ENCODE measurements at regions not wholly inside any gene's neighbourhood (a gene's known extent, or its start where the extent isn't known, plus 50 kb on each side); places are given as distances from the start of the nearest gene placed in this dataset.

DNA sequence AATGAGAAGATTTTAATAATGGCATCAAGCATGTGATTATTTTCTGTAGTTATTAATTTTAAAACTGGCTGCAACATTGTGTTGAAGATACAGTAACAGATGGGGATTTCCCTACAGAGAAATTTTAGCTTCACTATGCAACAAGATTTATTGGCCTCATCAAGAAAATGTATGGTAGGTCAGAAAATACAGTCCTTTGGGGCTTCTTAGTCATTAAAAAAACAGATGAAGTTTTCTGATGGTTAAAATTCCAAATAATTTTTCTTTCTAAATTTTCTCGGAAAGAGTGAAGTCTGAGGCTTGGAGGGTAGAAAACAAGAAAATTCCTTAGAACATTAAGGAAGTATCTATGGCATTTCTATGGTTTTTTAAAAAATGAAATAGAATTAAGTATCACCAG, 1790.8 kb upstream of the PCDH20 start:
- no peak for DNase-seq

DNA sequence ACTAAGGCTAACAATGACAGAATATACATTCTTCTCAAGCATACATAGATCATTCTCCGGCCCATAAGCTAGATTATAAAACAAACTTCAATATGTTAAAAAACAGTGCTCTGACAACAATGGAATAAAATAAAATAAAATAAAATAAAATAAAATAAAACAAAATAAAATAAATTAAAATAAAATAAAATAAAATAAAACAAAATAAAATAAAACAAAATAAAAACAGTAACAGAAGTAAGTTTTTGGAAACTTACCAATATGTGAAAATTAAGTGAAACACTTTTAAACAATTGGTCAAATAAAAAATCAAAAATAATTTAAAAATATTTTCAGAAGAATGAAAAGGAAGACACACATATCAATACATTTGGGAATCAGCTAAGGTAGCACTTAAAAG, 1785.8 kb upstream of the PCDH20 start:
- DNase-seq: no peak

DNA sequence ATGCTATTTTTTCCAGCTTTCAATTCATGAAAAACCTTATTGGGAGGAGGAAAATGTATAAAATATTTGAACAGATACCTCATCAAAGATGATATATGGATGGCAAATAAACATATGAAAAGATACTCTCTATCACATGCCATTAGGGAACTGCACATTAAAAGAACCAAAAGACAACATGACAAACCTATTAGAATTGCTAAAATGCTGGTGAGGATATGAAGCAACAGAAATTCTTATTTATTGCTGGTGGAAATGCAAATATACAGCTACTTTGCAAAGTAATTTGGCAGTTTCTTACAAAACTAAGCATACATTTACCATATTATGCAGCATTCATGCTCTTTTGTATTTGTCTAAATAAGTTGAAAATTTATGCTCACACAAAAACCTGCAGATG, 1783.9 kb upstream of the PCDH20 start:
- no peak for DNase-seq

DNA sequence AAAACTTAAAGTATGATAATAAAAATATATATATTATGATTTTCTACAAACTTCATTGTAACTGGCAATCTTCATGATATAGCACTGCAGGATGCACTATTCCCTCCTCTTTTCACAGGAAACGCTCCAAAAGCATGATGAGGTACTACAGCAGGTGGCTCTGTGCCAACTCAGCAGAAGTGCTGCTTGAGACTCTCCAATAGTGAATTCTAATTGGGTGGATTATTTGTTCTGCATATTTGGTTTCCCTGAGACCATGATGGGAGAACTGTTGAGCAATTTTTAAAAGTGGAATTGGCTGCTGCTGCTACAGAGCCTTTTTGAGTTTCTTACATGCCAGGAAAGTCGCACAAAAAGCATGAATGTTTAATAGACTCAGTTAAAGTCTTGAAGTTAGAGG, 1782.4 kb upstream of the PCDH20 start:
- DNase-seq: no peak

DNA sequence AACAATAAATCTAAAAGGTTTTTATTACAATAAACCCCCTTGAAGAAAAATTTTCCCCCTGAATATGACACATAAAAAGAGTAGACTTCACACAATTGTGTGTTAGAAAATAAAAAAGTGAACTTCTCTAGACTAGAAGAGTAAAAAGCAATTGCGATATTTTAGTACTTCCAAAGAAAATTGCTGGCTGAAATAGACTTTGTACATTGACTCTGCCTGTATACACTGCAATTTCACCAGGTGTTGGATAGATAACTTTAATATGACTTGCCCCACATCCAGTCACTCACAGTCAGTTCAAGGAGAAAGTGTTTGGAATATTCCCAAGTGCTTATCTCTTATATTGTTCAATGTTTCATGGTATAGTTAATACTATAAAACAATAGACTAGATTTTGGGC, 1780.1 kb upstream of the PCDH20 start:
- no peak for DNase-seq

DNA sequence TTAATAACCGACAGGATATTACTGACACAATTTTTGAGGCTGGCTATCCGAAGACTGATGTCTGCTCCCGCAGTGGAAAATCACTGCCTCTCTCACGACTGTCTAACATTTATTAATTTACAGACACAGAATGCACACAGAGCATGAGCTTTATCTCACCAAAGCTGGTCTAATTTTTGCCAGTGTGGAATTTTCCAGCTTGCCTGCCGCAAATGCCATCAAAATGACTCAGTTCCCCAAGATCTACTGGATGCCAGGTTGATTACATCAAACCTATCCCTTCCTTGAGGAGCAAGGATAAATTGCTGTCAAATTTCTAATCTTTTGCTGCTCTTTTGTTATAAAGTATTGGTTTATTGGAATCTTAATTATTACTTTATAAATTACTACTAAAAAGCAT, 1775.1 kb upstream of the PCDH20 start:
- DNase-seq: no peak

DNA sequence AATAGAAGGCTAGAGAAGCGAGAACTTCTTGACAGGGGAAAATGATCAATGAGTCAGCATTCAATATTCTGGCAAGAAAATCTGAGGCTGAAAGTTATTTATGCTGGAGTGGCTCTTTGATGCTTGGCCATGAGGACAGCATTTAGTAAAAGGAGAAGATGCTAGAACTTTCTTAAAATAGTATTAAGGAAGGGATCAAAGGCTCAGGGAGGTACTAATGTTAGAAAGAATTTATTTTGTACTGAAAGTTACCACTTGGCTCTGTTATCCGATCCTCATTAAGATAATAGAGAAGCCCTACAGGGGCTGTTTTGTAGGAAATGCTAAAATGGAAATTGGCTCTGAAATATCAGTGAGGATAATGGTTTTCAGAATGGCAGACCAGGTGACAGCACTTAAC, 1774.6 kb upstream of the PCDH20 start:
- no peak for DNase-seq

DNA sequence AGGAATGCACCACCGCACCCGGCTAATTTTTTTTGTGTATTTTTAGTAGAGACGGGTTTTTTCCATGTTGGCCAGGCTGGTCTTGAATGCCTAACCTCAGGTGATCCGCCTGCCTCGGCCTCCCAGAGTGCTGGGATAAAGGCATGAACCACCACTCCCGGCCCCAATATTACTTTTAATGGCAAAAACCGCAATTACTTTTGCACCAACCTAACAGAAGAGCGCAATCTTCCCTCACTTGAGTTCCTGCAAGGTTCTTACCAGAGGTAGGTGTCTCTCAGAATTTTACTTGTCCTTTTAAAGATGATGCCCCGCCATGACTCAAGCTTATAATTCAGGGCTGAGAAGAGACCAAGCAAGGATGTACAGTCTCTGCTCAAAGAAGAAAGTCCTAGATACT, 1774.1 kb upstream of the PCDH20 start:
- DNase-seq: no peak

DNA sequence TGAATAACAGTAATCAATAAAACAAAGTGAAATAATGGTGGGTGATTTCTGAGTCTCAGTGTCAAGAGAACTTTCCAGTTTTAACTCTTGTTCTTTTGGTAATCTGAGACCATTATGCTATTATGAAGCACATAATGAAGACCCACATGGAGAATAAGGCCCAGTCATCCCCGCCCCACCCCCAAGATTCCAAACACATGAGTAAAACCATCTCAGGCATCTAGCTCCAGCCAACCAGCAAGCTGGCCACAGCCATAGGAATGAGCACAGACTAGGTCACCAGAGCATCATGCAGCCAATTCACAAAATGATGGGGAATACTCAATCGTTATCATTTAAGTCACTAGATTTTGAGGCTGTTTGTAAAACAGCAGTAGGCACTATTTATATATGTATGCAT, 1769.0 kb upstream of the PCDH20 start:
- DNase-seq: peak; percentile 6

DNA sequence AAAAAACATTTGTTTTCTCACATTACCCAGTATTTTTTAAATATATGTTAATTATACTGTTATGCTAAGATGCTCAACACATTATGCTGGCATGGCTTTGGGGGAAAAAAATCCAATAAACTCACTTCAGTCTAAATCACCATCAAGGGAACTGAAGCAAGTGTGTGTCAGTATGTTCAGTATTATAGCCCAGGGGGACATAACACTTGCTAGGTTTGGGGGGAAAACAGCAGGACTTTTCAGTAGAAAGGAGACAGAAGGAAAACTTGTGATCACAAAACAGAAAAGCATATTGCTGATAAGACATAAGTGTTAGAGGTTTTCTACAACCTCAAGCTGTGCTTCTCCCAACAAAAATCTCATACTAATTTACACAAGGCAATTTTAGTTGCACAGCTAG, 1759.9 kb upstream of the PCDH20 start:
- no peak for DNase-seq

DNA sequence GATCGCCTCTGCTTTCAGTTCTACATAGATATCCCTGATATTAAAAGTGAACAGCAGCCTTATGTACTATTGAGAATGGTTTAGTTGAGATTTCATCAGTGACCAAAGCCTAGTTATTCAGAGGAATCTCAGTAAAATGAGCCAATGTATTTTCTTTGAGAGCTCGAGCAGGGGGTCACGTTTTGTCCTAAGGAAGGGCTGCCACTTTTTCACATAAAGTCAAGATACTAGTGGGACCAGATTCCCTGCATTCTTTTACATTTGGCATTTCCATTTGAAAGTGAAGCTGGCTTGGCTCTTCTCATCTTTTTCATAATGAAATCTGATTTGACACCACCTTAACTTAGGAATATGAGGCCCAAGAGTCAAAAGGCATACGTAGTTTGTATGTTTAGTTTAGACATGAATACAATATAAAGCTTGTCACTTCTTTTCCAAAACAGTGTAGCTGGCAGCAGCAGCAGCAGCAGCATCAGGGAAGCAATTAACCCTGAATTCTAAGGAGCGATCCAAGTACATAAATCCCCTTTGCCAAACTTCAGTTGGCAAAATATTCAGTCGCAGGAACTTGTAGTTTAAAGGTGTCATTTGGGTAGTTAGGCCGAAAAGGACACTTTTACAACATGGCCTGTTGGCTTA, 1752.2 kb upstream of the PCDH20 start:
- DNase-seq: no peak

DNA sequence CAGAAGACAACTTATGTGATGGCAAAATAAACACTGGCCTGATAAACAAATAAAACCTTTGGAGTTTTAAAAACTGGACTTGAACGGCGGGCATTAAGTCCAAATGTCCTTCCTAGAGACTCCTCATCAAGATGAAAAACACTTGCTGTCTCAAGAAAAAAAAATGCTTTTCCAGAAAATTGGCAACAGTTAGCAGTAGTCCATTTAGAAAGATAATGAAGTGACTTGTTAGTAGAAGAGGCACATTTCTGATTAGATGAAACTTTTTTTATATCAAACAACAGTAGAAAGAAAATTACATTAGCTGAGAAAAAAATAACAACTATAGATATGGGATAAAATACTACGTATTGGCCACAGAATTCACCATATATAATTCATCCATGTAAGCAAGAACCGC, 1750.7 kb upstream of the PCDH20 start:
- DNase-seq: no peak

DNA sequence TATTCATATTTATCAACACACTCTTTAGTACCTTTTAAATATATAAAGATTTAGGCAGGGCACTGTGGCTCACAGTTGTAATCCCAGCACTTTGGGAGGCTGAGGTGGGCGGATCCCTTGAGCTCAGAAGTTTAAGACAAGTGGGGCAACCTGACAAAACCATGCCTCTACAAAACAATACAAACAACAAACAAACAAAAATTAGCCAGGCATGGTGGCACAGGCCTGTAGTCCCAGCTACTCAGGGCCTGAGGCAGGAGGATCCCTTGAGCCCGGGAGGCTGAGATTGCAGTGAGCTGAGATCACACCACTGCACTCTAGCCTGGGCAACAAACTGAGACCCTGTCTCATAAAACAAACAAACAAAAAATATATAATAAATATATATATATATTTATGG, 1748.3 kb upstream of the PCDH20 start:
- no peak for DNase-seq

DNA sequence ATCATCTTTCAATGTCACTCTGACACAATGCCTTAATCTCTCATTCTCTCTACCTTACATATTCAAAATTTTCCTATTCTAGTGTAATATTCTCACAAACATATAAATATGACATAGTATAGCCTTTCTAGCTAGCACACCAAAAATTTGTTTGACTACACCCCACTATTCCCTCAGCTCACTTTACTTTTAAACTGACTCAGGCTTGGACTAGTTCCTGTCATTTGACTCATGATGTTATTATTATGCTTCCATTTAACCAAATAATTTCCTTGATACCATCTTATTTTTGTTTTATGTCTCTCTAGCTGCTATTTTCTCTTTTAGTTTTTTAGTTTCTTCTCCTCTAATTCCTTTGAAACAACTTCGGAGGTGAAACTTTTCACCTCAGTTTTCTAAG, 1745.6 kb upstream of the PCDH20 start:
- no peak for DNase-seq

DNA sequence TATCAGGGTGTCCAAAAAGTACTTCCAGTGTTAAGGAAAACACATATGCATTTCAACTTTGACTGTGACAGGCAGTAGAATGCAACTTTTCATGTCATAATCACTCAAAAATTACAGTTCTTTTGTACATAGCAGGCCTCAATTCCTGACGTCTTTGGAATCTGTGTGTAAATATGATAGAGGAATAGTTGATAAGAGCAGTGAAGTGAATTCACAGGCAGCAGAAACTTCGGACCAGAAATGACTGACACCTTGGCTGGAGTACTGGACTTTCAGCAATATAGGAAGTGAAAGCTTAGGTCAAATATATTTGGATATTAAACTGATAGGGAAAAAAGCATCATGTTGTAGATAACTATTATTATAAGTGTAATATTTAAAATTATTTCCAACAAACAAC, 1741.2 kb upstream of the PCDH20 start:
- no peak for DNase-seq

DNA sequence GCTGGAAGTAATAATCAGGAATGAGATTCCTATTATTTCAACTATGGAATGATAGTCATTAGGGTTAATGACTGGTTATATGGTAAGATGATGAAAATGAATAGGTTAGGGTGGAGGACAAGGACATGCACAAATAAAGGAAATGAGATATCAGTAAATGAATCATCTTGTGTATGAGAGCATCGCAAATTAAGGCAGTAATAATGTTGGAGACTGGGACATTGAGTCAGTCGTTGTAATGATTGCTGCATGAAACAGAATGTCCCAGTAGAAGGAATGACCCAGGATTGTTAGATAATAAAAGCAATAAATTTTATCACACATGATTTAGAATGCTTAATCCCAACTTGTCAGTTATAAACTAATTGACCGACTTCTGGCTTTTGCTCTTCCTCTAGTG, 1733.7 kb upstream of the PCDH20 start:
- DNase-seq: no peak

DNA sequence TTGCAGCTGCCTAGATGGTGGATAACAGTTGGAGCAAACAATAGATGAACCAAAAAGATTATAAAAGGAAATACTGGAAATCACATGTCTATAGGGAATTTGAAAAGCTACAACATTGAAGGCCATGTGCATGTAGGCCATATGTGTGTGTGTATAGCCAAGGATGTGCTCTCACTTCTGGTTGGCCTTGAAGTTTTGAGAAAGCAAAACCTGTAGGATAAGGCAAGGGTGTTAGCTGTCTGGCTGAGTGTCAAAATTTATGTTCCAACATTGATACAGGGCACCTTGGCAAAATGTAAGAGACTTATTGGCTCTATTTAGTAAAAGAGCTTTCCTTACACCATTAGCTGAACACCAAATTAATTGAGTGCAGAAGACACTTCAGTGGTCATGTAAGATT, 1723.6 kb upstream of the PCDH20 start:
- no peak for DNase-seq

DNA sequence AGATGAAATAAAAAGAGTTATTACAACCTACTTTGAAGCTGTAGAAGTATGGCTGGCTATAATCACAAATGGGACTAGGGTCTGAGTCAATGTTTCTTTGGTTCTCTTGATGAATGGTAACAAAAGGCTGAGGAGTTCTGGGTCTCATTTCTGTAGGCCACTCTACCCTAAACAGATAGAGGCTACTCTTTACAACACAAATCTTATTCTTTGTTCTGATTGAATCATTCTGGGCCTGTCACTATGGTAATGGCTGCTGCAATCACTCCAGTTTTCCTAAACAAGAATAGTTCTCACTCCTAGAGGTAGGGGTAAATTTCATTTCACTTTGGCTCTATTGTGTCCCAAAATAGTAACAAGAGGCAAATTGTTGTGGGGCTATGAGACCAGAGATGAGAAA, 1714.3 kb upstream of the PCDH20 start:
- DNase-seq: no peak

DNA sequence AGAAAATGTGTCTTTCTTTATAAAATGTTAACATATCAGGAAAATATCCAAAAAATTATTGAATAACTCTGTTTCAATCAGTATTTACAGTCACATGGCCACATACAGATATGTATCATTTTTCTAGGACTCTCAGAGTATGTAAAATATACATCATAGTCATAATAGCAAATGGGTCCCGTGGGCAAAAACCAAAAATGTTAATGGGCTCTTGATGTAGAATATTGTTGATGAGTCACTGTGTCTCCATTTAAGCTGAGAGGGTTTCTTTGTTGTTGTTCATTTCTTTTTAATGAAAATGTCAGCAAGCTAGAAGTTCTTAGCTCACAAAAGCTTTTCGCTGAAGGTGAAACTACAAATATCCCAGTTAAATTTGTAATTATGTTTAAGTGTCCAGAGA, 1713.1 kb upstream of the PCDH20 start:
- DNase-seq: no peak

DNA sequence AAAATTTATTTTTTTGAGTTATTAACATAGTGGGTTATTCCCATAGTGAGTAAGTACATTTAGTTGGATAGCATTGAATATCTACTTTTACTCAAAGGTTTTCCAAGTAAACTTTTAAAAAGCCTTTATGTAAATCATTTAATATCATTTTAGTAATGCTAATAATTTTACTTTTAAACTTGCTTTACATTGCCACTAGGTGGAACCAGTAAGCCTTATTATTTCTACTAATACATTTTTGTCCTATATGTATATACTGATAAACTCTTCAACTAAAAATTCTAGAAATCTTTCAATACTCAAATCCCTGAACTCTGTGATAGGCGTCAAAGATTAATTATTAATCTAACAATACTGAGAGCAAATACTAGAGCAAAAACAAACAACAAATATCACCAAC, 1709.2 kb upstream of the PCDH20 start:
- DNase-seq: no peak

DNA sequence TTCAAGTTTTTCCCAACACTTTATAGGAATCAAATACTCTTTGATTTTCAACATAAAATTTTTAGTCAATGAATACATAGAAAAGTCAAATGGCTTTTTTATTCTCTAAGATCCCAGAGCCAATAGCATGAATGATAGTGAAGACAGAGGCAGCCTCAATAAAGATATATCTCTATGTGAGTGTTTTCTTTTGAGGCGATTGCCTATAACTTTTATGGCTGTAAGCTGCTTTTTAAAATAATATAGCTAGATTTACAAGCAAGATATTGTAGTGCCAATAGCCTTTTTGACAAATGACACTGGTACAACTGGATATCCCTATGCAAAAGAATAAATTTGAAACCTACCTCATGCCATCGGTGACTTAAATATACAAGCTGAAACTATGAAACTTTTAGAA, 1705.2 kb upstream of the PCDH20 start:
- no peak for DNase-seq

DNA sequence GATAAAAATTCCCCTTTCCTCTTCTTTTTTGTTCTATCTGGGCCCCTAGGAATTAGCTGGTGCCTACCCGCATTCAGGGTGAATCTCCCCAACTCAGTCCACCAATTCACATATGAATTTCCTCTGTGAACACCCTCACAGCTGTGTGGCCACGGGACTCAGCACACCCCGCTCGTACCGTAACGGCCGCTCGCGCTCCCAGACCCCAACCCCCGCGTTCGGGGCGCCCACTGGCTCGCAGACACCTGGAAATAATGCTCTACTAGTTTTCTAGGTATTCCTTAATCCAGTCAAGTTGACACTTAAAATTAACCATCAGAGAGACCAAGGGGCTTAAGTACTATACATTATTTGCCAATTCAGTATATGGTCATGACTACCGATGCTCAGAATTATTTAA, 1702.1 kb upstream of the PCDH20 start:
- no peak for DNase-seq

DNA sequence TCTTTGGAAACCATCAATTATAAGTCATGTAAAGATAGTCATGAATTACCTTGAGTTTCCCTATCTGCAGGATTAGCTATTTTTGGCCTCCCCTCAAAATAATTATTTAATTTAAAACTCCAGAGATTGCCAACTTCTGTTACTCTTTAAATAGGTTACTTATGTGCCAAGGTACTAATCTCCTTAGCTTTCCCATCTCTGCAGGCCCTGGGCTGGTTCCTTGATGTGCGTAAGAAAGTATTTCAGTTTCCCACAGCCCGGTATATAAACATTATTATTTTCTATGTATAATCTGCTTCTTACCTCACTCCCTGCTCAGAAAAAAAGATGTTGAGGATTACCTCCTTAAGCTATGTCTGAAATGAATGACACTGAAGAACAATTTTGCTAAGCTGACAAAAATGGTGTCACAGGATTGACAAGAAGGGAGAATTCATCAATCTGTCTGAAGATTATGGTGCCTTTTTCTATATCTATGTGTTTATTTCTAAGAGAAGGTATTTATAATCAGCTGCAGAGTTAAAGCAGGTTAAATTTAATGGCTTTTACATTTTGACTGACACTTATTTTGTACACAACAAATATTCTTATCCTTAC, 1697.2 kb upstream of the PCDH20 start:
- DNase-seq: no peak

DNA sequence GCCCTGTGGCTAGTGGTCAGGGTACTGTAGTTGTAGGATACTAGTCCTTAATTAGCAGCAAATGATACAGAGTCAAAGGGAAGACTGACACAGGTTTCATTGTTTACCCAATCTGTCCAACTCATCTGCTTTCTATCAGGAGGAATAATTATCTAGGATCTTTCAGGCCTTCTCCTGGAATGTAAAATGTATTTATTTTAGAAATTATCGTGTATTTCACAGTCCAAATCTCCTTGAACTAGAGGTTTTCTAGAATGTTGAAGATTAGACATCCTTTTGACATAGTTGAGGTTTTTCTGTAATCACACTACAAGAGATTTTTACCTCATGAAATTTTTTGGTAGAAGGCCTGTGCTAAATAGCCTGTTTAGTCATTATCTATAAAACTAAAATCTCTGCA, 1694.8 kb upstream of the PCDH20 start:
- DNase-seq: no peak

DNA sequence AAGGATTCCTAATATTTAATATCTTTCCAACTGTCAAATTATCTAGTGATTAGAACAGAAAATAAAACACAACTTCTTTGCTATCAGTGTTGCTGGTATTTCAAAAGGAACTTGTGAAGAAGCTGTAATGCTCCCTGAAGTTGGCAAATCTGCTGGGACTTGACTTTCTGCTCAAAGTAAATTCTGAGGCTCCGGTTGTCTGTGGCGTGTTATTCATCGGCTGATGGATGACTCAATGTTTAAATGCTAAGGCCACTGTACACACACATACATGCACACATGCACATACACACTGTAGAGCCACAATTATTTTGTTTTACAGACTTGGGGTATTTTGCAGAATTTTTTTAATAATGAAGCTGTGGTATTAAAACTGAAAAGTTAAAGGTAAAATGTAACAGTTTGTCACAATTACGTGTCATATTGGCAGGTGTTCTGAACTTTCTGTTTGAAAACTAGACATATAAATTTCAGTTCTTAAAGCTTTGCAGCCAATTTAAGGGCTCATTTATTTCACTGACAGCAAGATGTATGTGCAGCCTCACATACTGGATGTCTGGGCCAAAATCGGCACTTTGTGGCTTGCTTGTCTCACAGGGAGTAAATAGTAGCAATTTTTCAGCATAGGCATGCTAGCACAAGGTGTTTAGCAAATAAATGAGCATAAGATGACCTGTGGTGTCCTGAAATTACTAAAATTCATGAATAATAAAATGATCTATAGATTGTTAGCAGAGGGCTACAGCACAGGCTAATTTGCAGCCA, 1691.7 kb upstream of the PCDH20 start:
- no peak for DNase-seq

All from 8988T (cell line).